HCT116 (cell line): ENCODE measurements at regions not wholly inside any gene's neighbourhood (a gene's known extent, or its start where the extent isn't known, plus 50 kb on each side); places are given as distances from the start of the nearest gene placed in this dataset.

Experiments
- ATAC-seq: fragments of 200-7000 bp; cut with Tn5 transposase; 2 replicates; pipeline ENCODE4 v1.9.1; 2020; ENCODE audit warnings: mild to moderate bottlenecking, moderate library complexity
- BruUV-seq: library from RNA; stranded (reverse); fragments of 400-500 nt; replicated peaks from 2 replicates; lab custom pipeline; 2021; lab: Mats Ljungman, UMichigan
- CTCF ChIA-PET: fragments of 300-600 bp; sonication (Branson Sonifier 250); formaldehyde crosslinking; loops from one replicate; lab custom pipeline; 2021; ENCODE audit warnings: antibody characterized with exemption; lab: Charles Lee
- POLR2A ChIA-PET: fragments of 300-600, 350-600 bp; sonication (Branson Sonifier 250); formaldehyde crosslinking; loops from one replicate; lab custom pipeline; 2021; ENCODE audit warnings: antibody characterized with exemption; lab: Charles Lee
- RAD21 ChIA-PET, 2 experiments: fragments of 300-600 bp; sonication (Branson Sonifier 250); formaldehyde crosslinking; loops; one replicate each; lab custom pipeline; 2023; ENCODE audit warnings: low total read pairs in 2 of 2; ENCODE audit not compliant: uncharacterized antibody in 2 of 2, unreplicated experiment in 2 of 2, low non-redundant PET in 1 of 2; lab: Charles Lee
- DNase-seq: peaks from one replicate; pipeline ENCODE4 v3.0.0-alpha.2; 2010; ENCODE audit warnings: low read depth, low spot score
- H2AFZ ChIP-seq: fragments of 200-600 bp; shearing (Covaris generic), sonication (generic); 2 replicates; pipeline ENCODE4 v1.6.1; 2017; ENCODE audit warnings: low read depth, mixed run types, mixed read lengths, antibody characterized with exemption, low read length; ENCODE audit not compliant: poor library complexity, severe bottlenecking
- H3K27ac ChIP-seq: 2 replicates; pipeline ENCODE4 v1.5.1; 2012; ENCODE audit warnings: low read depth, low read length
- H3K27me3 ChIP-seq: fragments of 200-600 bp; sonication (generic); 2 replicates; pipeline ENCODE4 v1.6.1; 2016; ENCODE audit warnings: mixed run types, low read length, mixed read lengths; ENCODE audit not compliant: insufficient read depth
- H3K36me3 ChIP-seq, 2 experiments: fragments of 200-500 bp in 1 of 2; fragments of 200-600 bp in 1 of 2; sonication (Bioruptor generic) in 1 of 2; sonication (generic) in 1 of 2; 2 replicates each; pipeline versions ENCODE4 v1.5.1 to v1.6.1; 2014 to 2016; ENCODE audit warnings: low read length in 2 of 2, inconsistent platforms in 1 of 2, mixed read lengths in 1 of 2, mixed run types in 1 of 2; ENCODE audit not compliant: insufficient read depth in 2 of 2, control insufficient read depth in 1 of 2
- H3K4me1 ChIP-seq, 2 experiments: fragments of 200-600 bp in 1 of 2; sonication (generic) in 1 of 2; 2 replicates each; pipeline versions ENCODE4 v1.5.1 to v1.6.1; 2012 to 2017; ENCODE audit warnings: low read length in 2 of 2, inconsistent platforms in 1 of 2, mild to moderate bottlenecking in 1 of 2, mixed read lengths in 1 of 2, mixed run types in 1 of 2, moderate library complexity in 1 of 2; ENCODE audit not compliant: insufficient read depth in 2 of 2, control insufficient read depth in 1 of 2
- H3K4me2 ChIP-seq: fragments of 200-600 bp; sonication (generic); 2 replicates; pipeline ENCODE4 v1.6.1; 2017; ENCODE audit warnings: mixed run types, low read length, mixed read lengths
- H3K4me3 ChIP-seq, 2 experiments: fragments of 200-600 bp in 1 of 2; sonication (generic) in 1 of 2; replicated peaks in 1 of 2; 2 replicates each; pipeline ENCODE4 v1.5.1; 2011 to 2016; ENCODE audit warnings: low read length in 2 of 2, control low read depth in 1 of 2, low read depth in 1 of 2, mild to moderate bottlenecking in 1 of 2, mixed read lengths in 1 of 2, mixed run types in 1 of 2
- H3K79me2 ChIP-seq: fragments of 200-600 bp; sonication (generic); 2 replicates; pipeline ENCODE4 v1.6.1; 2017; ENCODE audit warnings: mild to moderate bottlenecking, mixed run types, low read length, moderate library complexity, mixed read lengths; ENCODE audit not compliant: insufficient read depth
- H3K9ac ChIP-seq: fragments of 200-600 bp; sonication (generic); 2 replicates; pipeline ENCODE4 v1.6.1; 2016; ENCODE audit warnings: low read length, mixed read lengths
- H3K9me2 ChIP-seq: fragments of 200-600 bp; sonication (generic), shearing (Covaris generic); 2 replicates; pipeline ENCODE4 v1.6.1; 2017; ENCODE audit warnings: mixed run types, mild to moderate bottlenecking, moderate library complexity; ENCODE audit not compliant: insufficient read depth
- H3K9me3 ChIP-seq, 2 experiments: fragments of 200-500 bp in 1 of 2; fragments of 200-600 bp in 1 of 2; sonication (Bioruptor generic) in 1 of 2; sonication (generic) in 1 of 2; 2 replicates each; pipeline ENCODE4 v1.6.1; 2014 to 2017; ENCODE audit warnings: low read length in 2 of 2, mixed read lengths in 2 of 2, inconsistent platforms in 1 of 2, low read depth in 1 of 2, mild to moderate bottlenecking in 1 of 2, mixed run types in 1 of 2, moderate library complexity in 1 of 2; ENCODE audit not compliant: control insufficient read depth in 1 of 2, insufficient read depth in 1 of 2
- H4K20me1 ChIP-seq: fragments of 200-600 bp; sonication (generic), shearing (Covaris generic); 2 replicates; pipeline ENCODE4 v1.6.1; 2017; ENCODE audit warnings: mixed run types, mild to moderate bottlenecking, moderate library complexity; ENCODE audit not compliant: insufficient read depth
- JUND ChIP-seq: IDR thresholded peaks from 2 replicates; pipeline ENCODE4 v1.6.1; 2012
- RAD21 ChIP-seq: IDR thresholded peaks from 2 replicates; pipeline ENCODE4 v1.6.1; 2012; ENCODE audit warnings: low read depth, mild to moderate bottlenecking
- SIN3A ChIP-seq: IDR thresholded peaks from 2 replicates; pipeline ENCODE4 v1.6.1; 2012; ENCODE audit warnings: low read depth
- SP1 ChIP-seq: IDR thresholded peaks from 2 replicates; pipeline ENCODE4 v1.6.1; 2012; ENCODE audit warnings: low read depth
- YY1 ChIP-seq: IDR thresholded peaks from 2 replicates; pipeline ENCODE4 v1.6.1; 2011; ENCODE audit warnings: low read length, low read depth, moderate library complexity, mild to moderate bottlenecking; ENCODE audit not compliant: insufficient replicate concordance; ENCODE audit errors: extremely low read depth
- ZFX ChIP-seq: fragments of 450-650 bp; IDR thresholded peaks from 2 replicates; pipeline ENCODE4 v1.6.1; 2017
- intact Hi-C: fragments of 100-400 bp; cut with micrococcal nuclease; formaldehyde crosslinking; loops from 2 replicates; pipeline ENCODE4 v1.10.0; 2022
- TF ChIP-seq, protein P1 (sequence below): IDR thresholded peaks from 2 replicates; pipeline ENCODE4 v1.6.1; 2012
- TF ChIP-seq, protein P2 (sequence below), 3 experiments: fragments of 200-600 bp in 1 of 3; sonication (generic) in 1 of 3; IDR thresholded peaks in 2 of 3; conservative IDR thresholded peaks in 1 of 3; 2 replicates each; pipeline ENCODE4 v1.5.1; 2012 to 2017; ENCODE audit warnings: low read depth in 2 of 3, low read length in 2 of 3, antibody characterized with exemption in 1 of 3, borderline replicate concordance in 1 of 3, control low read depth in 1 of 3, mild to moderate bottlenecking in 1 of 3, mixed read lengths in 1 of 3, mixed run types in 1 of 3, moderate library complexity in 1 of 3; ENCODE audit not compliant: insufficient read depth in 1 of 3

GRCh38 chr9:13673348-13673747 lies 393.9 kb upstream of the MPDZ start:
- Histone ChIP-seq H3K4me1 (no peaks in the 10 kb centered on the region), H3K4me3 (no peak overlapping the region), H3K27me3 (no peaks in the 10 kb centered on the region), H3K9ac (no peak overlapping the region), H4K20me1 (no peaks in the 10 kb centered on the region), H2AFZ (no peak overlapping the region), H3K9me2 (no peaks in the 10 kb centered on the region), H3K4me2 (no peak overlapping the region), H3K36me3 (no peaks in the 10 kb centered on the region), H3K9me3 (peaks cover 3 to 5% of the 10 kb centered on the region in 2 experiments; a peak in 1 of 4 replicates), H3K79me2 (no peaks in the 10 kb centered on the region), H3K27ac (no peak overlapping the region)
- POLR2A ChIA-PET, result no interaction called here
- TF ChIP-seq SIN3A, result no peak
- intact Hi-C loops, result no loop called here
- ATAC-seq, result no peak
- CTCF ChIA-PET, result no interaction called here
- DNase-seq, result no peak
- RAD21 ChIA-PET, result no interaction called here
- no TSS peak for BruUV-seq

GRCh38 chr9:13665418-13666066 lies 386.1 kb upstream of the MPDZ start:
- Histone ChIP-seq H4K20me1 (no peaks in the 10 kb centered on the region), H3K9me3 (peaks cover 3 to 5% of the 10 kb centered on the region in 2 experiments; a peak in 1 of 4 replicates), H3K27me3 (no peaks in the 10 kb centered on the region), H3K36me3 (no peaks in the 10 kb centered on the region), H3K9me2 (no peaks in the 10 kb centered on the region), H3K4me3 (no peak overlapping the region)
- DNase-seq (no peak), ATAC-seq (no peak)
- POLR2A ChIA-PET, result no interaction called here
- intact Hi-C loops, result no loop called here
- no TSS peak for BruUV-seq
- TF ChIP-seq SP1 (no peak), YY1 (no peak), ZFX (no peak), RAD21 (no peak), JUND (no peak)
- TF ChIP-seq, protein P1, sequence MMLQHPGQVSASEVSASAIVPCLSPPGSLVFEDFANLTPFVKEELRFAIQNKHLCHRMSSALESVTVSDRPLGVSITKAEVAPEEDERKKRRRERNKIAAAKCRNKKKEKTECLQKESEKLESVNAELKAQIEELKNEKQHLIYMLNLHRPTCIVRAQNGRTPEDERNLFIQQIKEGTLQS, result no peak
- TF ChIP-seq, protein P2, sequence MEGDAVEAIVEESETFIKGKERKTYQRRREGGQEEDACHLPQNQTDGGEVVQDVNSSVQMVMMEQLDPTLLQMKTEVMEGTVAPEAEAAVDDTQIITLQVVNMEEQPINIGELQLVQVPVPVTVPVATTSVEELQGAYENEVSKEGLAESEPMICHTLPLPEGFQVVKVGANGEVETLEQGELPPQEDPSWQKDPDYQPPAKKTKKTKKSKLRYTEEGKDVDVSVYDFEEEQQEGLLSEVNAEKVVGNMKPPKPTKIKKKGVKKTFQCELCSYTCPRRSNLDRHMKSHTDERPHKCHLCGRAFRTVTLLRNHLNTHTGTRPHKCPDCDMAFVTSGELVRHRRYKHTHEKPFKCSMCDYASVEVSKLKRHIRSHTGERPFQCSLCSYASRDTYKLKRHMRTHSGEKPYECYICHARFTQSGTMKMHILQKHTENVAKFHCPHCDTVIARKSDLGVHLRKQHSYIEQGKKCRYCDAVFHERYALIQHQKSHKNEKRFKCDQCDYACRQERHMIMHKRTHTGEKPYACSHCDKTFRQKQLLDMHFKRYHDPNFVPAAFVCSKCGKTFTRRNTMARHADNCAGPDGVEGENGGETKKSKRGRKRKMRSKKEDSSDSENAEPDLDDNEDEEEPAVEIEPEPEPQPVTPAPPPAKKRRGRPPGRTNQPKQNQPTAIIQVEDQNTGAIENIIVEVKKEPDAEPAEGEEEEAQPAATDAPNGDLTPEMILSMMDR (IDR thresholded peaks at IDR 0.05 in 2 of 3, conservative IDR thresholded peaks at IDR 0.05 in 1 of 3; ENCODE audit: borderline replicate concordance in 1 of 3, insufficient read depth in 1 of 3, low read depth in 2 of 3, low read length in 2 of 3), result no peak
- TF ChIP-seq, all 23 proteins: peak for 0
- Histone ChIP-seq H3K4me1 (no peaks in the 10 kb centered on the region), H3K9ac (no peak overlapping the region), H3K27ac (no peak overlapping the region), H2AFZ (no peak overlapping the region), H3K79me2 (no peaks in the 10 kb centered on the region), H3K4me2 (no peak overlapping the region)
- ChIA-PET RAD21 (no interaction called here), CTCF (no interaction called here)
